GM21447 (cell line): ENCODE measurements at regions not wholly inside any gene's neighbourhood (a gene's known extent, or its start where the extent isn't known, plus 50 kb on each side); places are given as distances from the start of the nearest gene placed in this dataset.
"Not testable (repeated sequence)": the region's sequence is repeated elsewhere in the genome, so short reads cannot be mapped to it uniquely, and the experiment has no call there.

Experiments
- ATAC-seq: cut with Tn5 transposase; IDR thresholded peaks from one replicate; pipeline ENCODE4 v1.9.1; 2021; ENCODE audit not compliant: unreplicated experiment

DNA sequence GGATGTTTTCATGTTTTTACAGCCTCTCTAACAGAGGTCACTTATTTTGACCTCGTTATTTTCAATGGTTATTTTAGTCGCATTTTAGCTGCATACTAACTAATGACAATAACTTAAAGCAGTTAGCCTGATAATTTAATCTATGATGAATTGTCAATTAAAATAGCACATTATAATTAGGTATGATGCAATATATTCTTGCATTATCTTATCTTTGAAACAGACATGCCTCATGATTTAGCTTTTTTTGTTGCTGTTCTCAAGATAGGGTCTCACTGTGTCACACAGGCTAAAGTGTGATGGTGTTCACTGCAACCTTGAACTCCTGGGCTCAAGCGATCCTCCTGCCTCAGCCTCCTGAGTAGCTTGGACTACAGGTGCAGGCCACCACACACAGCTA, 126.4 kb downstream of the KBTBD2 start:
- ATAC-seq: no peak

GRCh38 chr7:32762925-32763293, 128.7 kb downstream of the KBTBD2 start:
- ATAC-seq: no peak

DNA sequence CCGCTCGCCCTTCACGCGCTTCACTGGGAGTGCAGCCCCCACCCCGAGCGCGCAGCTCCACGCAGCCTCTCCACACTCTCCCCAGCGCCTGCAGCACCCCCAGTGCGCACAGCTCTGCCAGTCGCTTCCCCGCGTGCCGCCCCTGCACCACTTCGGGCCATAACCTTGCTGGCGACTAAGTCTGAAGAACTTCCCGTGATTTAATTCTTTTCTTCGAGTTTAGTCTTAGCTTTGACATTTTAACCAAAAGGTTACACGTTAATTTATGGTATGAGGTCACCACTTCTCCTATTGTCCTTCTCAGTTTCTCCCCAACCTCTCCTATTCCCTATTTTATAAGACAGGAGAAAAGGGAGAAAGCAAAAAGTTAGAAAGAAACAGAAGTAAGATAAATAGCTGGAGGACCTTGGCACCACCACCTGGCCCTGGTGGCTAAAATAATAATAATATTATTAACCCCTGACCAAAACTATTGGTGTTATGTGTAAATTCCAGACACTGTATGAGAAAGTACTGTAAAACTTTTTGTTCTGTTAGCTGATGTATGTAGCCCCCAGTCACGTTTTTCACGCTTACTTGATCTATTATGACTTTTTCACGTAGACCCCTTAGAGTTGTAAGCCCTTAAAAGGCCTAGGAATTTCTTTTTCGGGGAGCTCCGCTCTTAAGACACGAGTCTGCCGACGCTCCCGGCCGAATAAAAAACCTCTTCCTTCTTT, 129.2 kb downstream of the KBTBD2 start:
- ATAC-seq: not testable (repeated sequence)

GRCh38 chr7:32761451-32762205, 129.9 kb downstream of the KBTBD2 start:
- no peak for ATAC-seq

DNA sequence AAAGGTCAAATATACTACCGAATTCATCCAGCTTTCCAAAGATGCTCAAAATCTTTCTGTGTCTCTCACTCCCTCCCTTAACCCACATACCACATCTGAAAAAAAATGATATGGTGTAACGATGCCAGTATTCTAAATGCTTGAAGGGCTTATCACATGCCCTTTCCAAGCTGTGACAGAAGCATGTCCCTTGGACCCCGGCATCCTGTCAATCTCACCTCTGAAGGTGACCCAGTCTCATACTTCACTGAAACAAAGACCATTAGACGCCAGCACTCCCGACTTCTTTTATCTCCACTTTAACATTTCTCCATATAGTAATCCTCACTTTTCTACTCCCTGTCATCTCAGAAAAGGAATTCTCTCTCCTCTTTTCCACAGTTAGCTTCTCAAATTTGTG, 130.8 kb downstream of the KBTBD2 start:
- ATAC-seq: not testable (repeated sequence)

DNA sequence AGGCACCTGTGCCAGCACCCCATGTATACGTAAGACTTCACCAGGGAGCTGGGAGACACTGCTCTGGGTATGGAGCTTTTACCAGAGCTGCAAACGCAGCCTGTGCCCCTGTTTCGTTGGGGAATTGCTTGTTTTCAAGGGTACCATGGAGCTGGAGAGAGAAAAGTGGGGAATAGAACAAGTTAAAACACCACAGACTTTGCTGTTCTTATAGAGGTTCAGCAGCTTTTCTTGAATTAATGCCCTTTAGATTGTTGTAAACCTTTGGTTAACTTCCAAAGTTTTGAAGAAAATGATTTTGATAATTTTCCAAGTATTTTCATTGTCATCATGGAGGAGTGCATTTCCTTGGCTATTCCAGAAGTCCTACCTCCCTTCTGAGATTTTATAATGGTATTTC, 131.7 kb downstream of the KBTBD2 start:
- ATAC-seq: not testable (repeated sequence)

- ATAC-seq: not testable (repeated sequence)
Measured at GRCh38 chr7:32753872-32754271, 137.7 kb downstream of the KBTBD2 start.

DNA sequence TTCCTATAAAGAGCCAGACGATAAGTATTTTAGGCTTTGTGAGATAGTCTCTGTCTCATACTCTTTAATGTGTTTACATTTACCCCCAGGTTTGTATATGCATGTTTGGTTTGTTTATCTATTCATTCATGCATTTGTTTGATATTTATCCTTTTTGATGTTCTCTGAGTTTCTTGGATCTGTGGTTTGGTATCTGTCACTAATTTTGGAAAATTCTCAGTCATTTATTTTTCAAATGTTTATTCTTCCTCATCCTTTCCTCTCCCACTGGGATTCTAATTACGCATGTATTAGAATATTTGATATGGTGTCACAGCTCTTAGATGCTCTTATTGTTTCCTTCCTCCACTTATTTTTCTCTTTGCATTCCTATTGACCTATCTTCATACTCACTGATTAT, 143.2 kb downstream of the KBTBD2 start:
- not testable (repeated sequence) for ATAC-seq

DNA sequence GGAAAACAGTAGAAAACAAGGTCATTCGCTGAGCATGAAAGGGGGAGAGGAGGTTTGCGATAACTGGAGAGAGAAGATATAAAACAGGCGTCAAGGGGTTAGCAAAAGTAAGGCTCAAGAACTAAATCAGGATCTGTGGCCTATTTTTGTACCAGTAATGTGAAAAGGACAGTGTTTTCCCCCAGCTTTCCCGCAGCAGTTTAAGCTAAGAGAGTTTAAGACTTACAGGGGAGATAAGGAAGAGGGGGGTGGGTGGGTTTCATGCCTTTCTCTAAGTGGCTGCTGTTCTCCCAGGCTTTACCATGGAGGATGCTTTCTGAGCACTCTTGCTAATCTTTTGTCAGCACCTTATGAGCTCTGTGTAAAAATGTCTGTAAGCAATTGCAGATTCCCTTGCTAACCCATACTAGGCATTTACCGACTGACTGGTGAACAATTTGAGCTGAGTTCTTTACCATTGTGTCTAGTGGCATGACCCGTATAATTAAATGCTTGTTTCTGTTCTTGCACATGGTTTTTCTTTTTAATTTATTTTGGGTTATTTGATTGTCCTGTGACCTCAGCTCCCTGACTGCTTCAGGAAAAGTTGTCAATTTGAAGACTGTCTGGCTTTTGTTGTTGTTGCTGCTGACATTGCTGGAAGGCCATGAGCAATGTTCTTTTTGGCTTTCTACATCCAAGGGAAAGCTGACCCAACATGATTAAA, 144.0 kb downstream of the KBTBD2 start:
- not testable (repeated sequence) for ATAC-seq

DNA sequence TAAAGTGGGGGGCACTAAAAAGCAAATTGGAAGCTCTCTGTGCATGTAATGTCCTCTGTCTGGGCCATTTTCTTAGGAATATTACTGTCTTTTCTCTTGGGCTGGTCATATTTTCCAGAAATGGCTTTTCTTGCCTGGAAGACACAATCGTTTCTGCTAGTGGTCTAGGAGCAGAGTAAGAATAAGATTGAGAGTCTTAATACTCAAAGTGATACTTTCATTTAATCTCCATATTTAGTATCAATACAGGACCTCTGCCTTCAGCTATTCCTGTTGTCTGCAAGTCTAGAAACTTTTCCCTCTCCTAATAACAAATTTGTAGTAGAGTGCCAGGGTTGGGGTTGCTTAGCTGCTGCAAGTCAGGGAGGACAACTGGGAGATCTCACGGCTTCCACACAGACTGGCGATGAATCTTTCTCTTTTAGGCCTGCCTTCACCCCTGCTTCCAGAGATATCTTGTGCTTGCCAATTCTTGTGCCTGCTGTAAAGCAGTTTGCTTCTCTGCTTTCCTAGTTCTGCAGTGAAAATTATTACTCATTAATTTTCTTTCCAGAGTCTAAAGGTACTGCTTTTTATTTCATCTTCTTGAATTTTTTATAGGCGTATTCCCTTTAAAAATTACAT, 149.6 kb downstream of the KBTBD2 start:
- not testable (repeated sequence) for ATAC-seq

GRCh38 chr7:32739749-32740148, 151.8 kb downstream of the KBTBD2 start:
- not testable (repeated sequence) for ATAC-seq

- not testable (repeated sequence) for ATAC-seq
Measured at GRCh38 chr7:32738390-32738789, 153.2 kb downstream of the KBTBD2 start.

- not testable (repeated sequence) for ATAC-seq
Measured at GRCh38 chr7:32732767-32733166, 158.8 kb downstream of the KBTBD2 start.

DNA sequence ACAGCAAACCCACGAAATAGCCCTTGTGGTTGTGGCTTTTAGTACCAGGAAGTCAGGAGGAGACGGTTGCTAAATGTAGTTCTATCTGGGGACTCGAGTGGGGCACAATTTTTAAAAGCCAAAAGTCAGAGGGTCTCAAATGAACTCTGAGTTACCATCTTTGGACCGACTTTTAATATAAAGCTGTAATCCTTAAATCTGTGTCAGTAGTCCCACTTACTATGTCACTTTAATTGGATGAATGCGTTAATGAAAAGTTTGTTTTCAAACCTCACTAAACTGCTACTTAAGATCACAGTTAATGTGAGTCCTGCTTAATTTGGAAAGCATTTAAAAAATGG, 162.3 kb downstream of the KBTBD2 start:
- ATAC-seq: not testable (repeated sequence)

DNA sequence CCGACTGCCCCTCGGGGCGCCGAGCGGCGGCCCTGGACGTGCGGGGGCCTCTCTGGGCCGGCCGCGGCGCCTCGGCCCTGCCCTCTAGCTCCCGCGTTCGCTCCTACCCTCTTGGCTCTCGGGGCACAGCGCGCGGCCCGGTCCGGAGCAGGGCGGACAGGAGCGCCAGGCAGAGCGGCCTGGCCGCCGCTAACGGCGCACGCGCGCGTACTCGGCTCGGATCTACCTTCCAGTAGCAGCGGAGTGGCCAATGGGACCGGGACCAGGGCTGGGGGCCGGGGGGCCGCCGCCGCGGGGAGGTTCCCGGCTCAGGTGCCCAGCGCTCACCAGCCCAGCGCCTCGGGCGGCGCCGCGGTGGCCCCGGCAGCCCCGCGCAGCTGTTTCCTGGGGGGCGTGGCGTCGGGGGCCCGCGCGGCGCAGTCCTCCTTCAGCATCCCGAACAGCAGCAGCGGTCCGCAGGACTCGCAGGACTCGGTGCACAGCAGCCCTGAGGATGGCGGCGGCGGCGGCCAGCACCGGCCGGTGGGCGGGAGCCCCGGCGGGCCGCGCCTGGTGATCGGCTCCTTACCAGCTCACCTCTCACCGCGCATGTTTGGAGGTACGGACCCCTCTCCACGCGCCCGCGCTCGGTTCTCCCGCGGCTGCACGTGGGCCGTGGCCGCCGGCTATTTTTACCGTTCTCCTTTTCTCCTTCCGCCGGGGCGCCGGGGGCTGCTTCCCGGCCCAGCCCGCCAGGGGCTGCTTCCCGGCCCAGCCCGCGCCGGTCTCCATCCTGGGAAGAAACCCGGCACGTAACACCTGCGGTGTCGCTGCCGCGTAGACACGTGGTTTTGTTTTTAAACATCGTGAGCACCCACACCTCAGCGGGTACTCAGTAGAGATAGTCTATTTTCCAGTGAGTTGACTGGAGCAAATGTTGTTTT, 162.9 kb downstream of the KBTBD2 start:
- peak; percentile 58 for ATAC-seq

GRCh38 chr7:32727483-32728411, 163.8 kb downstream of the KBTBD2 start:
- peak; percentile 60 for ATAC-seq

DNA sequence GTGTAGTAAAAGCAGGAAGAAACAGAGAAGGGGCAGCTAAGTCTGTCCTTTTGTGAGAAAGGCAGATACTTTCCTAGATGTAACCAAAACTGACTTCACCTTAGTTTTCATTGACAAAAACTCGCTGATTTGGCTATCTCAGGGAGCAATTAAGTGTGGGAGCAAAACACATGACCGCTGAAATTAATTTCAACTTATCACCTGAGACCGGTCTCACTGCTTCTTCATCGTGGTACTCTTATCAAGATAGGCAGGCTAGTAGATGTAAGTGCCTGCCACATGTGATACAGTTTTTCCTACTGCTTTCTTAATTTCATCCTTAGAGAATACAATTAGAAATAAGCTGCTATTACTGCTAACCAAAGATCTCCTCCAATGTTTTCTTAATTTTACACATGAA, 168.7 kb downstream of the KBTBD2 start:
- not testable (repeated sequence) for ATAC-seq

DNA sequence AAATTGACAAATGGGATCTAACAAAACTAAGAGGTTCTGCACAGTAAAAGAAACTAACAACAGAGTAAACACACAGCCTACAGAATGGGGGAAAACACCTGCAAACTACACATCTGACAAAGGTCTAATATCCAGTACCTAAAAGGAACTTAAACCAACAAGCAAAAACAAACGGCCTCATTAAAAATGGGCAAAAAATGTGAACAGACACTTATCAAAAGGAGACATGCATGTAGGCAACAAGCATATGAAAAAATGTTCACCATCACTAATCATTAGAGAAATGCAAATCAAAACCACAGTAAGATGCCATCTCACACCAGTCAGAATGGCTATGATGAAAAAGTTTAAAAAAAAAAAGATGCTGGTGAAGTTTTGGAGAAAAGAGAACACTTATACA, 197.4 kb downstream of the KBTBD2 start:
- no peak for ATAC-seq
